HepG2 (cell line): ENCODE measurements at regions not wholly inside any gene's neighbourhood (a gene's known extent, or its start where the extent isn't known, plus 50 kb on each side); places are given as distances from the start of the nearest gene placed in this dataset.

Experiments used
- BCL6 ChIP-seq: IDR thresholded peaks from 2 replicates; pipeline ENCODE4 v1.6.1; 2016; ENCODE audit warnings: missing genetic modification reagents, missing compliant biosample characterization
- CREBL2 ChIP-seq: sonication (generic); formaldehyde crosslinking; IDR thresholded peaks from 2 replicates; pipeline ENCODE4 v1.8.1; 2023; ENCODE audit warnings: missing genetic modification reagents, mild to moderate bottlenecking, borderline replicate concordance
- EED ChIP-seq: sonication (generic); formaldehyde crosslinking; IDR thresholded peaks from 2 replicates; pipeline ENCODE4 v1.5.0; 2020; ENCODE audit warnings: mild to moderate bottlenecking, missing genetic modification reagents
- EZH2 ChIP-seq: conservative IDR thresholded peaks from 2 replicates; pipeline ENCODE4 v1.6.1; 2012; ENCODE audit warnings: mild to moderate bottlenecking, low read depth, low read length, moderate library complexity
- HDAC1 ChIP-seq: sonication (generic); formaldehyde crosslinking; IDR thresholded peaks from 2 replicates; pipeline ENCODE4 v1.5.1; 2020; ENCODE audit warnings: mild to moderate bottlenecking, missing genetic modification reagents
- KMT2A ChIP-seq: sonication (generic); formaldehyde crosslinking; IDR thresholded peaks from 2 replicates; pipeline ENCODE4 v1.4.0; 2020; ENCODE audit warnings: missing genetic modification reagents
- NR2F1 ChIP-seq, 2 experiments: fragments of 450-650 bp in 1 of 2; formaldehyde crosslinking in 1 of 2; IDR thresholded peaks; 2 replicates each; pipeline versions ENCODE4 v1.5.0 to v1.6.1; 2016 to 2020; ENCODE audit warnings: mild to moderate bottlenecking in 1 of 2, missing compliant biosample characterization in 1 of 2, missing genetic modification reagents in 1 of 2, moderate library complexity in 1 of 2
- POLR2AphosphoS5 ChIP-seq: IDR thresholded peaks from 2 replicates; pipeline ENCODE4 v1.6.1; 2012; ENCODE audit warnings: low read depth, low read length
- RNF2 ChIP-seq: fragments of 450-650 bp; conservative IDR thresholded peaks from 2 replicates; pipeline ENCODE4 v1.6.1; 2016; ENCODE audit warnings: low read depth
- SKI ChIP-seq: fragments of 450-650 bp; IDR thresholded peaks from one replicate; pipeline ENCODE4 v1.6.1; 2018; ENCODE audit warnings: mild to moderate bottlenecking; ENCODE audit not compliant: partially characterized antibody
- SP2 ChIP-seq: sonication (generic); formaldehyde crosslinking; IDR thresholded peaks from 2 replicates; pipeline ENCODE4 v1.5.1; 2020; ENCODE audit warnings: mild to moderate bottlenecking, missing genetic modification reagents
- SPEN ChIP-seq: sonication (generic); formaldehyde crosslinking; IDR thresholded peaks from 2 replicates; pipeline ENCODE4 v1.5.1; 2020; ENCODE audit warnings: low read depth, mild to moderate bottlenecking, missing genetic modification reagents
- STAG1 ChIP-seq: sonication (generic); formaldehyde crosslinking; IDR thresholded peaks from 2 replicates; pipeline ENCODE4 v1.4.0; 2020; ENCODE audit warnings: missing genetic modification reagents
- ZBTB10 ChIP-seq: sonication (generic); formaldehyde crosslinking; IDR thresholded peaks from 2 replicates; pipeline ENCODE4 v1.4.0; 2020; ENCODE audit warnings: missing genetic modification reagents, borderline replicate concordance
- ZBTB38 ChIP-seq: sonication (generic); formaldehyde crosslinking; IDR thresholded peaks from 2 replicates; pipeline ENCODE4 v1.5.1; 2020; ENCODE audit warnings: mild to moderate bottlenecking, missing genetic modification reagents
- ZFY ChIP-seq: sonication (generic); formaldehyde crosslinking; IDR thresholded peaks from 2 replicates; pipeline ENCODE4 v1.4.0; 2020; ENCODE audit warnings: missing genetic modification reagents
- ZIK1 ChIP-seq: sonication (generic); formaldehyde crosslinking; IDR thresholded peaks from 2 replicates; pipeline ENCODE4 v1.5.0; 2020; ENCODE audit warnings: mild to moderate bottlenecking, low read depth, missing genetic modification reagents, borderline replicate concordance
- ZMYM4 ChIP-seq: sonication (generic); formaldehyde crosslinking; IDR thresholded peaks from 2 replicates; pipeline ENCODE4 v1.8.1; 2023; ENCODE audit warnings: mild to moderate bottlenecking, missing genetic modification reagents
- ZNF430 ChIP-seq: sonication (generic); formaldehyde crosslinking; IDR thresholded peaks from 2 replicates; pipeline ENCODE4 v1.9.0; 2021; ENCODE audit warnings: mild to moderate bottlenecking, missing genetic modification reagents
- ZNF558 ChIP-seq: sonication (generic); formaldehyde crosslinking; IDR thresholded peaks from 2 replicates; pipeline ENCODE4 v1.9.0; 2022; ENCODE audit warnings: mild to moderate bottlenecking, missing genetic modification reagents, borderline replicate concordance
- ZNF574 ChIP-seq: sonication (generic); formaldehyde crosslinking; IDR thresholded peaks from 2 replicates; pipeline ENCODE4 v1.4.0; 2020; ENCODE audit warnings: missing genetic modification reagents
- ZNF616 ChIP-seq: sonication (generic); formaldehyde crosslinking; IDR thresholded peaks from 2 replicates; pipeline ENCODE4 v1.5.0; 2020; ENCODE audit warnings: low read depth, mild to moderate bottlenecking, missing genetic modification reagents
- ZNF766 ChIP-seq: sonication (generic); formaldehyde crosslinking; IDR thresholded peaks from 2 replicates; pipeline ENCODE4 v1.5.0; 2020; ENCODE audit warnings: missing genetic modification reagents, borderline replicate concordance
- ZNF777 ChIP-seq: sonication (generic); formaldehyde crosslinking; IDR thresholded peaks from 2 replicates; pipeline ENCODE4 v1.4.0; 2020; ENCODE audit warnings: missing genetic modification reagents
- ZSCAN21 ChIP-seq: sonication (generic); formaldehyde crosslinking; IDR thresholded peaks from 2 replicates; pipeline ENCODE4 v1.8.0; 2022; ENCODE audit warnings: mild to moderate bottlenecking, missing genetic modification reagents, moderate library complexity, borderline replicate concordance

- TF ChIP-seq HDAC1 (CRISPR knock-in tag): peak; percentile 73
- TF ChIP-seq SP2 (CRISPR knock-in tag): no peak; the same call in 1 of the 2 replicates
- no peak for TF ChIP-seq NR2F1 (CRISPR knock-in tag; IDR thresholded peaks at IDR 0.05)
- TF ChIP-seq ZMYM4 (CRISPR knock-in tag): peak; percentile 85
- peak; percentile 59; the same call in 1 of the 2 replicates for TF ChIP-seq KMT2A (CRISPR knock-in tag)
- TF ChIP-seq POLR2AphosphoS5: 0 out of 2 replicates have a peak, but pooled peaks have one; percentile 27
- peak; percentile 32 for TF ChIP-seq STAG1 (CRISPR knock-in tag)
- TF ChIP-seq ZNF430: peak; percentile 26; the same call in 1 of the 2 replicates
- TF ChIP-seq RNF2: 0 out of 2 replicates have a peak, but pooled peaks have one; percentile 47
- peak; percentile 50; the same call in 1 of the 2 replicates for TF ChIP-seq ZNF558
- TF ChIP-seq ZNF777: peak; percentile 93
- peak; percentile 56; the same call in 1 of the 2 replicates for TF ChIP-seq ZBTB38 (CRISPR knock-in tag)
- TF ChIP-seq SKI: peak; percentile 72
- no peak for TF ChIP-seq EZH2
- TF ChIP-seq ZIK1 (CRISPR knock-in tag): 0 out of 2 replicates have a peak, but pooled peaks have one; percentile 23
- peak; percentile 41; the same call in 1 of the 2 replicates for TF ChIP-seq SPEN (CRISPR knock-in tag)
- no peak for TF ChIP-seq EED
- TF ChIP-seq ZSCAN21: 0 out of 2 replicates have a peak, but pooled peaks have one; percentile 50
- TF ChIP-seq ZNF766: peak; percentile 42; the same call in 1 of the 2 replicates
- 0 out of 2 replicates have a peak, but pooled peaks have one; percentile 8 for TF ChIP-seq BCL6 (CRISPR knock-in tag)
- peak; percentile 53; the same call in 1 of the 2 replicates for TF ChIP-seq ZNF574 (CRISPR knock-in tag)
- TF ChIP-seq ZNF616 (CRISPR knock-in tag): peak; percentile 64; the same call in 1 of the 2 replicates
- TF ChIP-seq ZFY (CRISPR knock-in tag): peak; percentile 78
- TF ChIP-seq CREBL2: 0 out of 2 replicates have a peak, but pooled peaks have one; percentile 32
- TF ChIP-seq ZBTB10 (CRISPR knock-in tag): peak; percentile 75; the same call in 1 of the 2 replicates
These were observed 201.9 kb upstream of the FOXN3 start (continued) for GRCh38 chr14:89618811-89619551.
